ENCODE measurements at regions not wholly inside any gene's neighbourhood (a gene's known extent, or its start where the extent isn't known, plus 50 kb on each side); places are given as distances from the start of the nearest gene placed in this dataset.

DNA sequence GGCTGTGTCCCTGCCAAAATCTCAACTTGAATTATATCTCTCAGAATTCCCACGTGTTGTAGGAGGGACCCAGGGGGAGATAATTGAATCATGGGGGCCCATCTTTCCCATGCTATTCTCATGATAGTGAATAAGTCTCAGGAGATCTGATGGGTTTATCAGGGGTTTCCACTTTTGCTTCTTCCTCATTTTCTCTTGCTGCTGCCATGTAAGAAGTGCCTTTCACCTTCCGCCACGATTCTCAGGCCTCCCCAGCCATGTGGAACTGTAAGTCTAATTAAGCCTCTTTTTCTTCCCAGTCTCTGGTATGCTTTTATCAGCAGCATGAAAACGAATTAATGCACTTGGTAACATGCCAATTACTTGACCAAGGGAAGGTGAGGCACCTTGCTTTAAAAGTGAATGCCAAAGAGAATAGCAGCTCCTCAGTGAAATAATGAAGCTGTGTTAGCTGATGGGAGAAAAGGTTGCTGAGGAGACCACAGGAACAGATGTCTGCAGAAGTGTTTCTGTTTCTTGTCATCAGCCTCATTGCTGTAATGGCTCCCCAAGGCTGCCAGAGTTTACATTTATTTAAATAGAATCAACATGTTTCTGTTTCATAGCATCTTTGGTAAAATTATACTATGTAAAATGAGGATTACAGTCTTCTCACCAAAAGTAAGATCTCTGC is 89.0 kb upstream of the CD44 start:
- no peak overlapping the region for H3K4me2 ChIP-seq (ENCODE audit: low read length)
- CTCF ChIA-PET (ENCODE audit: unreplicated experiment) = no interaction called here

DNA sequence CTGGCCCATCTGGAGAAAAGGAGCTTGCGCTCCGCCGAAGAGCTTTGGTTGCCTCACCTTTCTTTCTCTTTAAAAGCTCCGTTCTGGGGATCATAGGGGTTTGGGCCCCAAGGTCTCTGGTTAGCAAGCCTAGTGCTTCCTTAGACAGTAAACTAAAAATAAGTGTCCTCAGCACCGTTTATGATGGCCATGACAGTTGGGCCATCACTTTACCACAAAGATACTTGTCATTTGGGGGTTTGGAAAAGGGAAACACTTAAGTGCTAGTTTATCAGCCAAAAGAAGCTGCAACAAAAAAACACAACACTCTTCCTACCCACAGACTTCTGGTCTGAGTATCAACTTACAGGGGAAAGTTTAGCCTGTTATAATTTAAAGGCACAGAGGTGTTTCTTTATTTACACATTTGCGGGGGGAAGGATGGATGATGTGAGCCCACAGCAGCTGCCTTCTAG is 88.4 kb upstream of the CD44 start:
- no peak for DNase-seq (ENCODE audit: low spot score)
- intact Hi-C loops (cut with micrococcal nuclease; ENCODE audit: unreplicated experiment) = no loop called here
- BruUV-seq (replicated peaks) = no TSS peak
- Histone ChIP-seq H3K9me3 (ENCODE audit: low read length) (no peaks in the 10 kb centered on the region), H3K4me2 (ENCODE audit: low read length) (no peak overlapping the region), H3K36me3 (ENCODE audit: insufficient read depth, low read length) (no peaks in the 10 kb centered on the region), H3K9me2 (ENCODE audit: insufficient read depth, low read length) (no peaks in the 10 kb centered on the region), H3K4me3 (ENCODE audit: low read depth, low read length, poor library complexity, severe bottlenecking) (no peak overlapping the region), H2AFZ (ENCODE audit: low read length) (no peak overlapping the region), H4K20me1 (ENCODE audit: insufficient read depth, low read length) (no peaks in the 10 kb centered on the region), H3K79me2 (ENCODE audit: insufficient read depth, low read depth, low read length) (no peaks in the 10 kb centered on the region), H3K4me1 (ENCODE audit: insufficient read depth, low read length, poor library complexity, severe bottlenecking) (peaks cover 10% of the 10 kb centered on the region), H3K27ac (ENCODE audit: low read depth, low read length, poor library complexity, severe bottlenecking) (no peak overlapping the region)
- TF ChIP-seq EZH2phosphoT487 (IDR thresholded peaks at IDR 0.05; ENCODE audit: borderline replicate concordance, low read depth, low read length) (no peak), CTCF (conservative IDR thresholded peaks at IDR 0.05; ENCODE audit: low read length) (no peak)
- POLR2A ChIA-PET = interaction anchor here (0.6 to 2.8 kb wide), 8 partner anchors 9 to 79 kb away, joined by 3 to 18 read pairs (median 3); no protein-coding TSS in a partner anchor
- CTCF ChIA-PET (ENCODE audit: unreplicated experiment) = no interaction called here

More for the DNA sequence above, 89.0 kb upstream of the CD44 start:
- POLR2A ChIA-PET = interaction anchor here (0.6 to 2.8 kb wide), 6 partner anchors 9 to 939 kb away, joined by 3 to 18 read pairs (median 4); no protein-coding TSS in a partner anchor
- peaks cover 10% of the 10 kb centered on the region for H3K4me1 ChIP-seq (ENCODE audit: insufficient read depth, low read length, poor library complexity, severe bottlenecking)
- TF ChIP-seq CTCF (conservative IDR thresholded peaks at IDR 0.05; ENCODE audit: low read length) (no peak), EZH2phosphoT487 (IDR thresholded peaks at IDR 0.05; ENCODE audit: borderline replicate concordance, low read depth, low read length) (no peak)
- no peak overlapping the region for H3K4me3 ChIP-seq (ENCODE audit: low read depth, low read length, poor library complexity, severe bottlenecking)
- H2AFZ ChIP-seq (ENCODE audit: low read length) = no peak overlapping the region
- H3K79me2 ChIP-seq (ENCODE audit: insufficient read depth, low read depth, low read length) = no peaks in the 10 kb centered on the region
- no peaks in the 10 kb centered on the region for H3K9me2 ChIP-seq (ENCODE audit: insufficient read depth, low read length)
- H3K9me3 ChIP-seq (ENCODE audit: low read length) = no peaks in the 10 kb centered on the region
- DNase-seq (ENCODE audit: low spot score) = no peak
- no peak overlapping the region for H3K27ac ChIP-seq (ENCODE audit: low read depth, low read length, poor library complexity, severe bottlenecking)
- no peaks in the 10 kb centered on the region for H3K36me3 ChIP-seq (ENCODE audit: insufficient read depth, low read length)
- intact Hi-C loops (cut with micrococcal nuclease; ENCODE audit: unreplicated experiment) = no loop called here
- BruUV-seq (replicated peaks) = no TSS peak
- H4K20me1 ChIP-seq (ENCODE audit: insufficient read depth, low read length) = no peaks in the 10 kb centered on the region
